DOHH2 (cell line): ENCODE measurements at regions not wholly inside any gene's neighbourhood (a gene's known extent, or its start where the extent isn't known, plus 50 kb on each side); places are given as distances from the start of the nearest gene placed in this dataset.

Experiments
- CTCF ChIP-seq: fragments of 200-600 bp; sonication (generic); IDR thresholded peaks from one replicate; pipeline ENCODE4 v1.5.1; 2014; ENCODE audit warnings: antibody characterized with exemption, mild to moderate bottlenecking, low read depth, low read length; ENCODE audit not compliant: poor library complexity, severe bottlenecking
- EZH2phosphoT487 ChIP-seq: fragments of 200-600 bp; sonication (generic); IDR thresholded peaks from 2 replicates; pipeline ENCODE4 v1.6.1; 2017; ENCODE audit warnings: borderline replicate concordance, mild to moderate bottlenecking, antibody characterized with exemption, low read length, moderate library complexity, mixed read lengths

GRCh38 chr7:63025815-63026214 lies 972.8 kb upstream of the ZNF722 start:
- no peak for TF ChIP-seq CTCF
- TF ChIP-seq EZH2phosphoT487 = no peak
